ENCODE measurements at regions not wholly inside any gene's neighbourhood (a gene's known extent, or its start where the extent isn't known, plus 50 kb on each side); places are given as distances from the start of the nearest gene placed in this dataset.

- peaks cover 4 to 11% (median 8%) of the 10 kb centered on the region in 11 experiments; a peak in 10 of 22 replicates for H3K9me3 ChIP-seq (replicated peaks in 1 of 11)
- no peak for TF ChIP-seq Cebpa-rat (IDR thresholded peaks at IDR 0.05)
- H3K9ac ChIP-seq: no peak overlapping the region
- H3K4me3 ChIP-seq: no peak overlapping the region
- H3K4me1 ChIP-seq: no peaks in the 10 kb centered on the region
- H3K27ac ChIP-seq: no peak overlapping the region
- no peak overlapping the region for H3K4me2 ChIP-seq
- H3K27me3 ChIP-seq: no peaks in the 10 kb centered on the region
- no peaks in the 10 kb centered on the region for H3K36me3 ChIP-seq
- no peaks in the 10 kb centered on the region for H4K20me1 ChIP-seq
These were observed 168.0 kb downstream of the DACT1 start for GRCh38 chr14:58805605-58806409.

DNA sequence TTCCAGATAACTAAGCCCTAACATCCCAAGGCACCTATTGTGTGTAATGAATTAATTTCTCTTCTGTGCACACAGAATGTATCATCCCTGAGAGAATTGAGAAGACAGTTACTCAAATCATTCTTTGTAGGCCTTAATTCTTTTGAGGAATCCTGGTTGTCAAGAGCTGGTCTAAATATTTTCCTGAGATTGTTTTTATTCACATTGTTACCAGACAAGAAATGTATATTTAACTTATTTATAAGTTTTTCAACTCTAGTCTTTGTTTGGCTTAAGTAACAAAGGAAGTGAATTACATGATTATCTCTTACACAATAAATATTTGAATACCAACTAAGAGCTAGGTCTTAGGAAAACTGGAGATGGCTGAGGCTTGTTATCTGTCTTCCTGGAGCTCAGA lies 169.4 kb downstream of the DACT1 start:
- H3K4me1 ChIP-seq: no peaks in the 10 kb centered on the region
- H4K20me1 ChIP-seq: no peaks in the 10 kb centered on the region
- peaks cover 4 to 11% (median 8%) of the 10 kb centered on the region in 11 experiments; a peak in 10 of 22 replicates for H3K9me3 ChIP-seq (replicated peaks in 1 of 11)
- H3K36me3 ChIP-seq: no peaks in the 10 kb centered on the region
- no peak overlapping the region for H3K27ac ChIP-seq
- TF ChIP-seq Cebpa-rat (IDR thresholded peaks at IDR 0.05): no peak
- no peak overlapping the region for H3K4me2 ChIP-seq
- no peak overlapping the region for H3K9ac ChIP-seq
- no peaks in the 10 kb centered on the region for H3K27me3 ChIP-seq
- H3K4me3 ChIP-seq: no peak overlapping the region

- Histone ChIP-seq H3K9me3 (replicated peaks in 1 of 11) (no peaks in the 10 kb centered on the region), H3K4me3 (no peak overlapping the region), H3K4me2 (no peak overlapping the region), H4K20me1 (no peaks in the 10 kb centered on the region), H3K9ac (no peak overlapping the region), H3K27ac (no peak overlapping the region), H3K27me3 (no peaks in the 10 kb centered on the region), H3K4me1 (no peaks in the 10 kb centered on the region), H3K36me3 (no peaks in the 10 kb centered on the region)
- no peak for TF ChIP-seq Cebpa-rat (IDR thresholded peaks at IDR 0.05)
These were observed 171.1 kb downstream of the DACT1 start for GRCh38 chr14:58808828-58809227.

- TF ChIP-seq Cebpa-rat (IDR thresholded peaks at IDR 0.05): no peak
- Histone ChIP-seq H3K36me3 (no peaks in the 10 kb centered on the region), H3K4me2 (no peak overlapping the region), H3K27ac (no peak overlapping the region), H3K4me3 (no peak overlapping the region), H3K27me3 (no peaks in the 10 kb centered on the region), H3K4me1 (no peaks in the 10 kb centered on the region), H4K20me1 (no peaks in the 10 kb centered on the region), H3K9me3 (replicated peaks in 1 of 11) (no peaks in the 10 kb centered on the region), H3K9ac (no peak overlapping the region)
These were observed 171.8 kb downstream of the DACT1 start for GRCh38 chr14:58809520-58809919.

- no peak overlapping the region for H3K27ac ChIP-seq
- no peak overlapping the region for H3K4me3 ChIP-seq
- no peaks in the 10 kb centered on the region for H3K9me3 ChIP-seq (replicated peaks in 1 of 11)
- H3K9ac ChIP-seq: no peak overlapping the region
- no peaks in the 10 kb centered on the region for H4K20me1 ChIP-seq
- H3K36me3 ChIP-seq: no peaks in the 10 kb centered on the region
- no peaks in the 10 kb centered on the region for H3K27me3 ChIP-seq
- H3K4me1 ChIP-seq: no peaks in the 10 kb centered on the region
- TF ChIP-seq Cebpa-rat (IDR thresholded peaks at IDR 0.05): no peak
- no peak overlapping the region for H3K4me2 ChIP-seq
These were observed 174.5 kb downstream of the DACT1 start for GRCh38 chr14:58812050-58812910.

- H3K36me3 ChIP-seq: no peaks in the 10 kb centered on the region
- no peaks in the 10 kb centered on the region for H4K20me1 ChIP-seq
- no peaks in the 10 kb centered on the region for H3K4me1 ChIP-seq
- no peak overlapping the region for H3K4me3 ChIP-seq
- H3K27ac ChIP-seq: no peak overlapping the region
- no peak overlapping the region for H3K9ac ChIP-seq
- no peak overlapping the region for H3K4me2 ChIP-seq
- TF ChIP-seq Cebpa-rat (IDR thresholded peaks at IDR 0.05): no peak
- H3K27me3 ChIP-seq: no peaks in the 10 kb centered on the region
- no peaks in the 10 kb centered on the region for H3K9me3 ChIP-seq (replicated peaks in 1 of 11)
These were observed 176.0 kb downstream of the DACT1 start for GRCh38 chr14:58813745-58814144.

DNA sequence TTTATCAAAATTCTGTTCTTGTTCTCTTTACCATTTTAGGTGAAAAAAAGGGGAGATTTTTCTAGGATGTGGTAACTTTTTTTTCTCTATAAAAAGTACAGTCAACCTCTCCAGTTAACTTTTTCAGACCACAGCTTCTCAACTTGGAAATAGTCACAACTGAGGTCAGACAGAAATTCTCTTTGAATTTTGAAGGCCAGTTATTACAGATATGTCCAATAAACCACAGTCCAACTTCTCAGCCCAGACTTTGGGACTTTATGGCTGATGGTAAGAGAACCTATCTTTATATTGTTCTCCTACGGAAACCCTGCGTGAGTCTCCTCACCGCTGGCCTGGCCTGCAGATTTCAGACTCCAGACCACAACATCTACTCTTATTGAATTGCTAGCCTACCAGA lies 176.7 kb downstream of the DACT1 start:
- Histone ChIP-seq H3K27ac (no peak overlapping the region), H3K4me2 (no peak overlapping the region), H3K36me3 (no peaks in the 10 kb centered on the region), H3K4me3 (no peak overlapping the region), H4K20me1 (no peaks in the 10 kb centered on the region), H3K27me3 (no peaks in the 10 kb centered on the region), H3K4me1 (no peaks in the 10 kb centered on the region), H3K9me3 (replicated peaks in 1 of 11) (no peaks in the 10 kb centered on the region), H3K9ac (no peak overlapping the region)
- TF ChIP-seq Cebpa-rat (IDR thresholded peaks at IDR 0.05): no peak

DNA sequence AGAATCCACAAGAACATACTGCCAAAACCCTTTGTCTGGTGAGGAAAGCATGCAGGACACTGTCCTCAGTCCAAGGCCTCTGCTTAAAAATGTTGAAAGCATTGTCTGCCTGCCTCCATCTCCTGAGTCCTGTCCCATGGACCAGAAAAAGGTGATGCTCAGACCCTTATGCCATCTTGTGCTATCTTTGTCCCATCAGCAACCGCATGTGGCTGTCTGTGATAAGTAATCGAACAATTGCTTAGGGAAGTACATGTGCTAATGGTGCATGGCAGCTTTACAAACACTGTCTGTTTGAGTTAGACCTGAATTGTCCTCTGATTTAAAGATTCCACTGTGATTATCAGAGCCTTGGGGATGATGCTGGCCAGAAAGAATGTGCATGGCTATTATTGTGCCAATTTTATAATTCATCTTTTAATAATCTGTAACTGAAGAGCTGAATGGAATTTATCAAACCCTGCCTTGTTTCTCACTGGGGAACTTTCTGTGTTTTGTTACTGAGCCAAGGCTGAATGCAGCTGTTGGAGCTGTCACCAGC lies 177.5 kb downstream of the DACT1 start:
- Histone ChIP-seq H3K36me3 (no peaks in the 10 kb centered on the region), H3K4me3 (no peak overlapping the region)
- no peak for TF ChIP-seq Cebpa-rat (IDR thresholded peaks at IDR 0.05)

GRCh38 chr14:58815794-58816193 lies 178.0 kb downstream of the DACT1 start:
- TF ChIP-seq Cebpa-rat (IDR thresholded peaks at IDR 0.05): no peak
- Histone ChIP-seq H3K27me3 (no peaks in the 10 kb centered on the region), H3K27ac (no peak overlapping the region), H3K4me2 (no peak overlapping the region), H3K36me3 (no peaks in the 10 kb centered on the region), H3K4me1 (no peaks in the 10 kb centered on the region), H4K20me1 (no peaks in the 10 kb centered on the region), H3K9me3 (replicated peaks in 1 of 11) (no peaks in the 10 kb centered on the region), H3K9ac (no peak overlapping the region), H3K4me3 (no peak overlapping the region)

More for the DNA sequence above, 177.5 kb downstream of the DACT1 start:
- Histone ChIP-seq H3K9ac (no peak overlapping the region), H3K4me2 (no peak overlapping the region), H3K9me3 (replicated peaks in 1 of 11) (no peaks in the 10 kb centered on the region), H3K27ac (no peak overlapping the region), H3K4me1 (no peaks in the 10 kb centered on the region), H4K20me1 (no peaks in the 10 kb centered on the region), H3K27me3 (no peaks in the 10 kb centered on the region)
